K562 (cell line): ENCODE measurements at regions not wholly inside any gene's neighbourhood (a gene's known extent, or its start where the extent isn't known, plus 50 kb on each side); places are given as distances from the start of the nearest gene placed in this dataset.

Experiments
- BRD4 ChIP-seq: fragments of 200-600 bp; sonication (generic); IDR thresholded peaks from 2 replicates; pipeline ENCODE4 v1.6.1; 2017; ENCODE audit warnings: inconsistent platforms
- POLR2A ChIP-seq: fragments of 450-650 bp; conservative IDR thresholded peaks from 2 replicates; pipeline ENCODE4 v1.6.1; 2016
- POLR2AphosphoS2 ChIP-seq: IDR thresholded peaks from 2 replicates; pipeline ENCODE4 v1.6.1; 2012; ENCODE audit warnings: low read length, improper control_type of control experiment
- RCOR1 ChIP-seq, 2 experiments: IDR thresholded peaks; 2 replicates each; pipeline ENCODE4 v1.6.1; 2012; ENCODE audit warnings: low read depth in 2 of 2, low read length in 2 of 2, borderline replicate concordance in 1 of 2, improper control_type of control experiment in 1 of 2
- RFX7 ChIP-seq: fragments of 250-450 bp; sonication (Bioruptor Pico); IDR thresholded peaks from 2 replicates; pipeline ENCODE4 v1.5.1; 2021; ENCODE audit warnings: mild to moderate bottlenecking
- ZBED1 ChIP-seq: IDR thresholded peaks from 2 replicates; pipeline ENCODE4 v1.6.1; 2014
- TF ChIP-seq, protein P1 (sequence below): sonication (generic); formaldehyde crosslinking; IDR thresholded peaks from 2 replicates; pipeline ENCODE4 v1.8.1; 2022; ENCODE audit warnings: missing genetic modification reagents
- TF ChIP-seq, protein P2 (sequence below): fragments of 450-650 bp; formaldehyde crosslinking; IDR thresholded peaks from 2 replicates; pipeline ENCODE4 v1.4.0; 2022; ENCODE audit warnings: missing genetic modification characterization
- TF ChIP-seq, protein P3 (sequence below): fragments of 450-650 bp; IDR thresholded peaks from 2 replicates; pipeline ENCODE4 v1.6.1; 2016; ENCODE audit warnings: missing biosample characterization, missing genetic modification characterization
- TF ChIP-seq, protein P4 (sequence below), 3 experiments: IDR thresholded peaks in 2 of 3; conservative IDR thresholded peaks in 1 of 3; 2 replicates each; pipeline ENCODE4 v1.5.1; 2011 to 2012; ENCODE audit warnings: low read length in 3 of 3, mild to moderate bottlenecking in 3 of 3, control low read depth in 2 of 3, improper control_type of control experiment in 1 of 3, inconsistent platforms in 1 of 3, low read depth in 1 of 3, mixed read lengths in 1 of 3, moderate library complexity in 1 of 3; ENCODE audit not compliant: insufficient read depth in 2 of 3

DNA sequence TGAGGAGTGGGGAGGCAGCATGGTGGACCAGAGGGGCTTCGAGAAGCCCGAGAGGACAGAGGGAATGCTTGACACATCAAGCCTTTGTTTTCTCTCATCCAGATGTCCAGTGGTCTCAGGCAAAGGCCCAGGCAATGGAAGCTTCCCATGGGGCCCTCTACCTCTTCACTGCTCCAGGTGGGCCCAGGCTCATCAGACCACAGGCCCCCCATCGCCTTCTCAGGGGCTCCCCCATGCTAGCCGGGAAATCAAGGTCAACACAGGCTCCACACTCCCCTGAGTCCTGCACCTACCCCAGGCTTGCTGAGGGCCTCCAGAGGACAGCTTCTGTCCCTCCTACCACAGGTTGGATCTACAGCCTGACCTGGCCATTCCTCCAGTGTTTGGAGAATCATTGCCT is 157.5 kb downstream of the CHST1 start:
- TF ChIP-seq, protein P1, sequence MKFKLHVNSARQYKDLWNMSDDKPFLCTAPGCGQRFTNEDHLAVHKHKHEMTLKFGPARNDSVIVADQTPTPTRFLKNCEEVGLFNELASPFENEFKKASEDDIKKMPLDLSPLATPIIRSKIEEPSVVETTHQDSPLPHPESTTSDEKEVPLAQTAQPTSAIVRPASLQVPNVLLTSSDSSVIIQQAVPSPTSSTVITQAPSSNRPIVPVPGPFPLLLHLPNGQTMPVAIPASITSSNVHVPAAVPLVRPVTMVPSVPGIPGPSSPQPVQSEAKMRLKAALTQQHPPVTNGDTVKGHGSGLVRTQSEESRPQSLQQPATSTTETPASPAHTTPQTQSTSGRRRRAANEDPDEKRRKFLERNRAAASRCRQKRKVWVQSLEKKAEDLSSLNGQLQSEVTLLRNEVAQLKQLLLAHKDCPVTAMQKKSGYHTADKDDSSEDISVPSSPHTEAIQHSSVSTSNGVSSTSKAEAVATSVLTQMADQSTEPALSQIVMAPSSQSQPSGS (CRISPR knock-in tag), result no peak
- TF ChIP-seq, protein P2, sequence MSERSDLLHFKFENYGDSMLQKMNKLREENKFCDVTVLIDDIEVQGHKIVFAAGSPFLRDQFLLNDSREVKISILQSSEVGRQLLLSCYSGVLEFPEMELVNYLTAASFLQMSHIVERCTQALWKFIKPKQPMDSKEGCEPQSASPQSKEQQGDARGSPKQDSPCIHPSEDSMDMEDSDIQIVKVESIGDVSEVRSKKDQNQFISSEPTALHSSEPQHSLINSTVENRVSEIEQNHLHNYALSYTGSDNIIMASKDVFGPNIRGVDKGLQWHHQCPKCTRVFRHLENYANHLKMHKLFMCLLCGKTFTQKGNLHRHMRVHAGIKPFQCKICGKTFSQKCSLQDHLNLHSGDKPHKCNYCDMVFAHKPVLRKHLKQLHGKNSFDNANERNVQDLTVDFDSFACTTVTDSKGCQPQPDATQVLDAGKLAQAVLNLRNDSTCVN, result no peak
- TF ChIP-seq, protein P3, sequence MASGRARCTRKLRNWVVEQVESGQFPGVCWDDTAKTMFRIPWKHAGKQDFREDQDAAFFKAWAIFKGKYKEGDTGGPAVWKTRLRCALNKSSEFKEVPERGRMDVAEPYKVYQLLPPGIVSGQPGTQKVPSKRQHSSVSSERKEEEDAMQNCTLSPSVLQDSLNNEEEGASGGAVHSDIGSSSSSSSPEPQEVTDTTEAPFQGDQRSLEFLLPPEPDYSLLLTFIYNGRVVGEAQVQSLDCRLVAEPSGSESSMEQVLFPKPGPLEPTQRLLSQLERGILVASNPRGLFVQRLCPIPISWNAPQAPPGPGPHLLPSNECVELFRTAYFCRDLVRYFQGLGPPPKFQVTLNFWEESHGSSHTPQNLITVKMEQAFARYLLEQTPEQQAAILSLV (tag), result no peak
- TF ChIP-seq RFX7 (CRISPR knock-in tag) (no peak), POLR2AphosphoS2 (no peak), RCOR1 (IDR thresholded peaks at IDR 0.05; ENCODE audit: borderline replicate concordance in 1 of 2, low read depth in 2 of 2, low read length in 2 of 2) (no peak), ZBED1 (no peak), BRD4 (no peak), POLR2A (no peak)
- TF ChIP-seq, protein P4, sequence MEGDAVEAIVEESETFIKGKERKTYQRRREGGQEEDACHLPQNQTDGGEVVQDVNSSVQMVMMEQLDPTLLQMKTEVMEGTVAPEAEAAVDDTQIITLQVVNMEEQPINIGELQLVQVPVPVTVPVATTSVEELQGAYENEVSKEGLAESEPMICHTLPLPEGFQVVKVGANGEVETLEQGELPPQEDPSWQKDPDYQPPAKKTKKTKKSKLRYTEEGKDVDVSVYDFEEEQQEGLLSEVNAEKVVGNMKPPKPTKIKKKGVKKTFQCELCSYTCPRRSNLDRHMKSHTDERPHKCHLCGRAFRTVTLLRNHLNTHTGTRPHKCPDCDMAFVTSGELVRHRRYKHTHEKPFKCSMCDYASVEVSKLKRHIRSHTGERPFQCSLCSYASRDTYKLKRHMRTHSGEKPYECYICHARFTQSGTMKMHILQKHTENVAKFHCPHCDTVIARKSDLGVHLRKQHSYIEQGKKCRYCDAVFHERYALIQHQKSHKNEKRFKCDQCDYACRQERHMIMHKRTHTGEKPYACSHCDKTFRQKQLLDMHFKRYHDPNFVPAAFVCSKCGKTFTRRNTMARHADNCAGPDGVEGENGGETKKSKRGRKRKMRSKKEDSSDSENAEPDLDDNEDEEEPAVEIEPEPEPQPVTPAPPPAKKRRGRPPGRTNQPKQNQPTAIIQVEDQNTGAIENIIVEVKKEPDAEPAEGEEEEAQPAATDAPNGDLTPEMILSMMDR (IDR thresholded peaks at IDR 0.05 in 2 of 3, conservative IDR thresholded peaks at IDR 0.05 in 1 of 3; ENCODE audit: insufficient read depth in 2 of 3, low read depth in 1 of 3, low read length in 3 of 3), result no peak
